Suprapubic skin (tissue), 3 donors: ENCODE measurements at regions not wholly inside any gene's neighbourhood (a gene's known extent, or its start where the extent isn't known, plus 50 kb on each side); places are given as distances from the start of the nearest gene placed in this dataset.

Experiments used
- POLR2A ChIP-seq, 2 donors: fragments of 450-650 bp; IDR thresholded peaks; one replicate each; pipeline ENCODE4 v1.6.1; 2017; ENCODE audit warnings: antibody characterized with exemption in 2 of 2, mild to moderate bottlenecking in 2 of 2, moderate library complexity in 2 of 2
- TF ChIP-seq, protein P1 (sequence below), 2 donors: fragments of 200-600 bp in 1 of 2; fragments of 450-650 bp in 1 of 2; sonication (generic) in 1 of 2; IDR thresholded peaks; one replicate each; pipeline ENCODE4 v1.5.1; 2016 to 2019; ENCODE audit warnings: antibody characterized with exemption in 2 of 2, mild to moderate bottlenecking in 1 of 2, moderate library complexity in 1 of 2

GRCh38 chr22:23500508-23501260, 79.4 kb downstream of the IGLL1 start:
- TF ChIP-seq, protein P1, sequence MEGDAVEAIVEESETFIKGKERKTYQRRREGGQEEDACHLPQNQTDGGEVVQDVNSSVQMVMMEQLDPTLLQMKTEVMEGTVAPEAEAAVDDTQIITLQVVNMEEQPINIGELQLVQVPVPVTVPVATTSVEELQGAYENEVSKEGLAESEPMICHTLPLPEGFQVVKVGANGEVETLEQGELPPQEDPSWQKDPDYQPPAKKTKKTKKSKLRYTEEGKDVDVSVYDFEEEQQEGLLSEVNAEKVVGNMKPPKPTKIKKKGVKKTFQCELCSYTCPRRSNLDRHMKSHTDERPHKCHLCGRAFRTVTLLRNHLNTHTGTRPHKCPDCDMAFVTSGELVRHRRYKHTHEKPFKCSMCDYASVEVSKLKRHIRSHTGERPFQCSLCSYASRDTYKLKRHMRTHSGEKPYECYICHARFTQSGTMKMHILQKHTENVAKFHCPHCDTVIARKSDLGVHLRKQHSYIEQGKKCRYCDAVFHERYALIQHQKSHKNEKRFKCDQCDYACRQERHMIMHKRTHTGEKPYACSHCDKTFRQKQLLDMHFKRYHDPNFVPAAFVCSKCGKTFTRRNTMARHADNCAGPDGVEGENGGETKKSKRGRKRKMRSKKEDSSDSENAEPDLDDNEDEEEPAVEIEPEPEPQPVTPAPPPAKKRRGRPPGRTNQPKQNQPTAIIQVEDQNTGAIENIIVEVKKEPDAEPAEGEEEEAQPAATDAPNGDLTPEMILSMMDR (IDR thresholded peaks at IDR 0.05) = no peak
- TF ChIP-seq POLR2A (IDR thresholded peaks at IDR 0.05) = no peak
